HCT116 (cell line): ENCODE measurements at regions not wholly inside any gene's neighbourhood (a gene's known extent, or its start where the extent isn't known, plus 50 kb on each side); places are given as distances from the start of the nearest gene placed in this dataset.

Experiments
- ATAC-seq: fragments of 200-7000 bp; cut with Tn5 transposase; 2 replicates; pipeline ENCODE4 v1.9.1; 2020; ENCODE audit warnings: mild to moderate bottlenecking, moderate library complexity
- BruUV-seq: library from RNA; stranded (reverse); fragments of 400-500 nt; replicated peaks from 2 replicates; lab custom pipeline; 2021; lab: Mats Ljungman, UMichigan
- CTCF ChIA-PET: fragments of 300-600 bp; sonication (Branson Sonifier 250); formaldehyde crosslinking; loops from one replicate; lab custom pipeline; 2021; ENCODE audit warnings: antibody characterized with exemption; lab: Charles Lee
- POLR2A ChIA-PET: fragments of 300-600, 350-600 bp; sonication (Branson Sonifier 250); formaldehyde crosslinking; loops from one replicate; lab custom pipeline; 2021; ENCODE audit warnings: antibody characterized with exemption; lab: Charles Lee
- RAD21 ChIA-PET, 2 experiments: fragments of 300-600 bp; sonication (Branson Sonifier 250); formaldehyde crosslinking; loops; one replicate each; lab custom pipeline; 2023; ENCODE audit warnings: low total read pairs in 2 of 2; ENCODE audit not compliant: uncharacterized antibody in 2 of 2, unreplicated experiment in 2 of 2, low non-redundant PET in 1 of 2; lab: Charles Lee
- DNase-seq: peaks from one replicate; pipeline ENCODE4 v3.0.0-alpha.2; 2010; ENCODE audit warnings: low read depth, low spot score
- H2AFZ ChIP-seq: fragments of 200-600 bp; shearing (Covaris generic), sonication (generic); 2 replicates; pipeline ENCODE4 v1.6.1; 2017; ENCODE audit warnings: low read depth, mixed run types, mixed read lengths, antibody characterized with exemption, low read length; ENCODE audit not compliant: poor library complexity, severe bottlenecking
- H3K27ac ChIP-seq: 2 replicates; pipeline ENCODE4 v1.5.1; 2012; ENCODE audit warnings: low read depth, low read length
- H3K27me3 ChIP-seq: fragments of 200-600 bp; sonication (generic); 2 replicates; pipeline ENCODE4 v1.6.1; 2016; ENCODE audit warnings: mixed run types, low read length, mixed read lengths; ENCODE audit not compliant: insufficient read depth
- H3K36me3 ChIP-seq, 2 experiments: fragments of 200-500 bp in 1 of 2; fragments of 200-600 bp in 1 of 2; sonication (Bioruptor generic) in 1 of 2; sonication (generic) in 1 of 2; 2 replicates each; pipeline versions ENCODE4 v1.5.1 to v1.6.1; 2014 to 2016; ENCODE audit warnings: low read length in 2 of 2, inconsistent platforms in 1 of 2, mixed read lengths in 1 of 2, mixed run types in 1 of 2; ENCODE audit not compliant: insufficient read depth in 2 of 2, control insufficient read depth in 1 of 2
- H3K4me1 ChIP-seq, 2 experiments: fragments of 200-600 bp in 1 of 2; sonication (generic) in 1 of 2; 2 replicates each; pipeline versions ENCODE4 v1.5.1 to v1.6.1; 2012 to 2017; ENCODE audit warnings: low read length in 2 of 2, inconsistent platforms in 1 of 2, mild to moderate bottlenecking in 1 of 2, mixed read lengths in 1 of 2, mixed run types in 1 of 2, moderate library complexity in 1 of 2; ENCODE audit not compliant: insufficient read depth in 2 of 2, control insufficient read depth in 1 of 2
- H3K4me2 ChIP-seq: fragments of 200-600 bp; sonication (generic); 2 replicates; pipeline ENCODE4 v1.6.1; 2017; ENCODE audit warnings: mixed run types, low read length, mixed read lengths
- H3K4me3 ChIP-seq, 2 experiments: fragments of 200-600 bp in 1 of 2; sonication (generic) in 1 of 2; replicated peaks in 1 of 2; 2 replicates each; pipeline ENCODE4 v1.5.1; 2011 to 2016; ENCODE audit warnings: low read length in 2 of 2, control low read depth in 1 of 2, low read depth in 1 of 2, mild to moderate bottlenecking in 1 of 2, mixed read lengths in 1 of 2, mixed run types in 1 of 2
- H3K79me2 ChIP-seq: fragments of 200-600 bp; sonication (generic); 2 replicates; pipeline ENCODE4 v1.6.1; 2017; ENCODE audit warnings: mild to moderate bottlenecking, mixed run types, low read length, moderate library complexity, mixed read lengths; ENCODE audit not compliant: insufficient read depth
- H3K9ac ChIP-seq: fragments of 200-600 bp; sonication (generic); 2 replicates; pipeline ENCODE4 v1.6.1; 2016; ENCODE audit warnings: low read length, mixed read lengths
- H3K9me2 ChIP-seq: fragments of 200-600 bp; sonication (generic), shearing (Covaris generic); 2 replicates; pipeline ENCODE4 v1.6.1; 2017; ENCODE audit warnings: mixed run types, mild to moderate bottlenecking, moderate library complexity; ENCODE audit not compliant: insufficient read depth
- H3K9me3 ChIP-seq, 2 experiments: fragments of 200-500 bp in 1 of 2; fragments of 200-600 bp in 1 of 2; sonication (Bioruptor generic) in 1 of 2; sonication (generic) in 1 of 2; 2 replicates each; pipeline ENCODE4 v1.6.1; 2014 to 2017; ENCODE audit warnings: low read length in 2 of 2, mixed read lengths in 2 of 2, inconsistent platforms in 1 of 2, low read depth in 1 of 2, mild to moderate bottlenecking in 1 of 2, mixed run types in 1 of 2, moderate library complexity in 1 of 2; ENCODE audit not compliant: control insufficient read depth in 1 of 2, insufficient read depth in 1 of 2
- H4K20me1 ChIP-seq: fragments of 200-600 bp; sonication (generic), shearing (Covaris generic); 2 replicates; pipeline ENCODE4 v1.6.1; 2017; ENCODE audit warnings: mixed run types, mild to moderate bottlenecking, moderate library complexity; ENCODE audit not compliant: insufficient read depth
- CBX3 ChIP-seq: IDR thresholded peaks from 2 replicates; pipeline ENCODE4 v1.6.1; 2012; ENCODE audit warnings: low read depth
- CEBPB ChIP-seq: IDR thresholded peaks from 2 replicates; pipeline ENCODE4 v1.6.1; 2012; ENCODE audit warnings: low read depth
- EGR1 ChIP-seq: IDR thresholded peaks from 2 replicates; pipeline ENCODE4 v1.6.1; 2012; ENCODE audit warnings: low read depth
- FOSL1 ChIP-seq: IDR thresholded peaks from 2 replicates; pipeline ENCODE4 v1.6.1; 2012; ENCODE audit warnings: low read depth
- JUND ChIP-seq: IDR thresholded peaks from 2 replicates; pipeline ENCODE4 v1.6.1; 2012
- MAX ChIP-seq: IDR thresholded peaks from 2 replicates; pipeline ENCODE4 v1.6.1; 2012
- RAD21 ChIP-seq: IDR thresholded peaks from 2 replicates; pipeline ENCODE4 v1.6.1; 2012; ENCODE audit warnings: low read depth, mild to moderate bottlenecking
- REST ChIP-seq: IDR thresholded peaks from 2 replicates; pipeline ENCODE4 v1.6.1; 2012; ENCODE audit warnings: low read depth
- SP1 ChIP-seq: IDR thresholded peaks from 2 replicates; pipeline ENCODE4 v1.6.1; 2012; ENCODE audit warnings: low read depth
- SRF ChIP-seq: IDR thresholded peaks from 2 replicates; pipeline ENCODE4 v1.6.1; 2012; ENCODE audit warnings: low read depth
- ZFX ChIP-seq: fragments of 450-650 bp; IDR thresholded peaks from 2 replicates; pipeline ENCODE4 v1.6.1; 2017
- intact Hi-C: fragments of 100-400 bp; cut with micrococcal nuclease; formaldehyde crosslinking; loops from 2 replicates; pipeline ENCODE4 v1.10.0; 2022
- TF ChIP-seq, protein P1 (sequence below): IDR thresholded peaks from 2 replicates; pipeline ENCODE4 v1.6.1; 2012
- TF ChIP-seq, protein P2 (sequence below): IDR thresholded peaks from 2 replicates; pipeline ENCODE4 v1.6.1; 2011; ENCODE audit warnings: mild to moderate bottlenecking, low read length, moderate library complexity; ENCODE audit not compliant: insufficient replicate concordance; ENCODE audit errors: extremely low read depth

DNA sequence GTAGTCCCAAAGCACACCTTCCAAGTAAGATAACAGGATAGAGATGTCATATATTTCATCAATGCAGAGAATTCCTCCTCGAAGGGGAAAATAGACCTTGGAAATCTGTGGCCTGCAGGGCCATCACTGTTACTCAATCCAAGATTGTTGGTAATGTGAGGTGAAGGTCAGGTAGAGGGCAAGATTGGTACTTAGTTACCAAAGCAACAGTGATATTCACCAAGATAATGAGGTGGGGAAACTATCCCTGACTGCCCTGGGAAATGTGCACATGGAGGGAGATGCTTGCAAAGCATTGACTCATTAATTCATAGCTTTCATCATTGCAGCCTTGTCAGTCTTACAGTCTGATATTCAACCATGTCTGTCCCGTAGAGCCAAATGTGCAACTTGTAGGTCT lies 234.1 kb upstream of the MON1B start:
- POLR2A ChIA-PET = no interaction called here
- BruUV-seq = no TSS peak
- Histone ChIP-seq H4K20me1 (no peaks in the 10 kb centered on the region), H3K9me3 (no peaks in the 10 kb centered on the region), H3K4me1 (no peaks in the 10 kb centered on the region), H3K27me3 (no peaks in the 10 kb centered on the region), H3K4me3 (no peak overlapping the region), H3K9me2 (no peaks in the 10 kb centered on the region), H3K27ac (no peak overlapping the region), H2AFZ (no peak overlapping the region), H3K79me2 (no peaks in the 10 kb centered on the region), H3K36me3 (no peaks in the 10 kb centered on the region), H3K4me2 (no peak overlapping the region), H3K9ac (no peak overlapping the region)
- ATAC-seq (no peak), DNase-seq (no peak)
- no peak for TF ChIP-seq EGR1
- no peak for TF ChIP-seq FOSL1
- no peak for TF ChIP-seq MAX
- TF ChIP-seq, protein P1, sequence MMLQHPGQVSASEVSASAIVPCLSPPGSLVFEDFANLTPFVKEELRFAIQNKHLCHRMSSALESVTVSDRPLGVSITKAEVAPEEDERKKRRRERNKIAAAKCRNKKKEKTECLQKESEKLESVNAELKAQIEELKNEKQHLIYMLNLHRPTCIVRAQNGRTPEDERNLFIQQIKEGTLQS = no peak
- TF ChIP-seq REST = no peak
- no peak for TF ChIP-seq SRF
- no peak for TF ChIP-seq CEBPB
- TF ChIP-seq ZFX = no peak
- intact Hi-C loops = no loop called here
- CTCF ChIA-PET = no interaction called here
- RAD21 ChIA-PET = no interaction called here

DNA sequence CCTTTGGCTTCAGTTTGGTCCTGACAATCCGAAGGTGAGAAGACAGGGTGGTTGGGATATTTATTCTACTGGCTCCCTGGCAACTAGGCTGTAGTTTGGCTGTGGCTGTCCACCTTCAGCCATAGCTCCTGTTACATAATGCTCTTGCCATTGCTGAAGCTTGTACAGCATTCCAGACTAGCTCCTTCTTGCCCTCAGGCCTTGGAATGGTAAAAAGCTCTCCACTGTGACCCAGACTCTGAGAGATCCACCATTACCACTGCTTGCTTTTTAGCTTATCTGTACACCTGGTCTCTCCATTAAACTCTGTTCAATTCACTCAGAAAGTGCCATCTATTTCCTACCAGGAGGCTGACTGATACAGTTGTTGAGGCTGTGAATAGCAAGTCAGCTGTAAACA lies 231.8 kb upstream of the MON1B start:
- RAD21 ChIA-PET = no interaction called here
- no peak overlapping the region for H3K4me2 ChIP-seq
- no peak overlapping the region for H3K27ac ChIP-seq
- ATAC-seq (no peak), DNase-seq (no peak)
- H3K9ac ChIP-seq = no peak overlapping the region
- CTCF ChIA-PET = no interaction called here
- no peaks in the 10 kb centered on the region for H3K27me3 ChIP-seq
- no peaks in the 10 kb centered on the region for H3K9me3 ChIP-seq
- H3K36me3 ChIP-seq = no peaks in the 10 kb centered on the region
- H2AFZ ChIP-seq = no peak overlapping the region
- H3K79me2 ChIP-seq = no peaks in the 10 kb centered on the region
- BruUV-seq = no TSS peak
- intact Hi-C loops = no loop called here
- POLR2A ChIA-PET = no interaction called here
- no peaks in the 10 kb centered on the region for H3K4me1 ChIP-seq
- no peak overlapping the region for H3K4me3 ChIP-seq
- H3K9me2 ChIP-seq = no peaks in the 10 kb centered on the region
- no peaks in the 10 kb centered on the region for H4K20me1 ChIP-seq
- TF ChIP-seq SRF (no peak), REST (no peak), RAD21 (no peak), JUND (no peak), SP1 (no peak), CBX3 (no peak)
- TF ChIP-seq, protein P2, sequence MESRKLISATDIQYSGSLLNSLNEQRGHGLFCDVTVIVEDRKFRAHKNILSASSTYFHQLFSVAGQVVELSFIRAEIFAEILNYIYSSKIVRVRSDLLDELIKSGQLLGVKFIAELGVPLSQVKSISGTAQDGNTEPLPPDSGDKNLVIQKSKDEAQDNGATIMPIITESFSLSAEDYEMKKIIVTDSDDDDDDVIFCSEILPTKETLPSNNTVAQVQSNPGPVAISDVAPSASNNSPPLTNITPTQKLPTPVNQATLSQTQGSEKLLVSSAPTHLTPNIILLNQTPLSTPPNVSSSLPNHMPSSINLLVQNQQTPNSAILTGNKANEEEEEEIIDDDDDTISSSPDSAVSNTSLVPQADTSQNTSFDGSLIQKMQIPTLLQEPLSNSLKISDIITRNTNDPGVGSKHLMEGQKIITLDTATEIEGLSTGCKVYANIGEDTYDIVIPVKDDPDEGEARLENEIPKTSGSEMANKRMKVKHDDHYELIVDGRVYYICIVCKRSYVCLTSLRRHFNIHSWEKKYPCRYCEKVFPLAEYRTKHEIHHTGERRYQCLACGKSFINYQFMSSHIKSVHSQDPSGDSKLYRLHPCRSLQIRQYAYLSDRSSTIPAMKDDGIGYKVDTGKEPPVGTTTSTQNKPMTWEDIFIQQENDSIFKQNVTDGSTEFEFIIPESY = no peak
